ENCODE measurements at regions not wholly inside any gene's neighbourhood (a gene's known extent, or its start where the extent isn't known, plus 50 kb on each side); places are given as distances from the start of the nearest gene placed in this dataset.
"Not testable (repeated sequence)": the region's sequence is repeated elsewhere in the genome, so short reads cannot be mapped to it uniquely, and the experiment has no call there.

GRCh38 chr9:62848258-62848657 is 1658.4 kb downstream of the SPATA31A7 start:
- TF ChIP-seq CEBPZ (IDR thresholded peaks at IDR 0.05; ENCODE audit: low read length); IKZF5 (CRISPR knock-in tag; IDR thresholded peaks at IDR 0.05); ZFX (CRISPR knock-in tag; IDR thresholded peaks at IDR 0.05; ENCODE audit: low read depth); MAFK (conservative IDR thresholded peaks at IDR 0.05 in 1 of 2, IDR thresholded peaks at IDR 0.05 in 1 of 2; ENCODE audit: low read length in 2 of 2); CTCF (CRISPR knock-in tag; IDR thresholded peaks at IDR 0.05); BCL3 (CRISPR knock-in tag; IDR thresholded peaks at IDR 0.05); RNF2 (conservative IDR thresholded peaks at IDR 0.05; ENCODE audit: low read depth); GTF3A (CRISPR knock-in tag; conservative IDR thresholded peaks at IDR 0.05); ASH2L (IDR thresholded peaks at IDR 0.05; ENCODE audit: insufficient read length, low read depth, low read length); TEF (CRISPR knock-in tag; IDR thresholded peaks at IDR 0.05): not testable (repeated sequence)

Measured in HepG2 (cell line).